SK-MEL-5 (cell line): ENCODE measurements at regions not wholly inside any gene's neighbourhood (a gene's known extent, or its start where the extent isn't known, plus 50 kb on each side); places are given as distances from the start of the nearest gene placed in this dataset.

ENCODE experiments used
- DNase-seq: peaks from one replicate; pipeline ENCODE4 v3.0.0-alpha.2; 2016; ENCODE audit warnings: low read depth, low spot score
- in situ Hi-C: cut with HindIII; loops from 2 replicates; pipeline ENCODE4 v1.10.0; 2016; ENCODE audit warnings: low sequenced_read_pairs, high pct_unique_total_duplicates, low pct_unique_long_range_greater_than_20kb

DNA sequence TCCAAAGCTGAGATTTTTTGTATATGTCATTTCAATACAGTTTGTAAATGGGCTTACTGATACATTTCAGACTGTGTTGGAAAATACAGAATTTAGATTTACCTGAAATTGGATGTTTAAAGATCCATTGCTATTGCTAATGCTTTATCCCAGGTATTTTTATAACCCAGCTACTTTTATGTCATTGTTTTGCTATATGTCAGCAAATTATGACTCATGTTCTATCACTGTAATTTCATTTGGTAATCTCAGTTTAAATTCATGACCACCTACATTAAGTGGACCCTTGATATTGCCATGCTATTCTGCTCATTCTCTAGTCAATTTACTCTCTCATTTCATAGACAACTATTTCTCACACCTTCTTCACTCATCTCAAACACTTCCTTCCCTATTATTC, 281.2 kb downstream of the IPO8 start:
- in situ Hi-C loops: no loop called here

DNA sequence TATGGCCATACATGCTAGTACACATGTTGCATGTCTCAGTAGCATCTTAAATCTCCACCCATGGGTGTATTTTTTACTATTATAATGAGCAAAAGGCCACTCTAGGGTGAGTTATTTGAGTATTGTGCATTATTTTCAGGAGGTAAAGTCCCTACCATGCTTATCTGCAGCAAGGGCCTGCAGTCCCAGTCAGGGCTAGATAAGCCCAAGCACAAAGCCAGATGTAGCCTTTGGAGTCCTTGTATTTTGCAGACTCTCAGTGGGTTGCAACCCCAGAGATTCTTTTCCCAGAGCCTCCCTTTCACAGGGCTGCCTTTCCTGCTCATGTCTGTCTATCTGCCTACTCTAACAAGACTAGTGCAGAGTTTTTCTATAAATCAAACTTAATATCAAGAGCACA, 295.3 kb downstream of the IPO8 start:
- in situ Hi-C loops: no loop called here
- no peak for DNase-seq

More for the DNA sequence above, 281.2 kb downstream of the IPO8 start:
- no peak for DNase-seq

DNA sequence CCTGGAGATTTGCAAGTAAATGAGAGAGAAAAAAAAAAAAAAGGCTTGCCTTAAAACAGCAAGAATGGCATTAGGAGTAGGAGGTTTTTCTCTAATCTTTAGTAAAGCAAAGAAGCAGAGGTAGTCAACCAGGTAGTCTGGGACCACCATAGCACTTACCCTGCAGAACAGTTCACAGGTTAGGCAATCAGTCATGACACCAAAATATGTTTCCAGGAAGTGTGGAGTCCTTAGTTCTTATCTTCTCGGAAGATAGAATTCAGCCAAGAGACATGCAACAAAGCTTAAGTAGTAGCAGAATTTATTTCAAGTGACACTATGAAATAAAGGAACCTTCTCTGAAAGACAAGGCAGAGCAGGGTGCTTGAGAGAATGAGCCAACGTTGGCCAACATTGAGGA, 295.8 kb downstream of the IPO8 start:
- in situ Hi-C loops: no loop called here
- DNase-seq: no peak

DNA sequence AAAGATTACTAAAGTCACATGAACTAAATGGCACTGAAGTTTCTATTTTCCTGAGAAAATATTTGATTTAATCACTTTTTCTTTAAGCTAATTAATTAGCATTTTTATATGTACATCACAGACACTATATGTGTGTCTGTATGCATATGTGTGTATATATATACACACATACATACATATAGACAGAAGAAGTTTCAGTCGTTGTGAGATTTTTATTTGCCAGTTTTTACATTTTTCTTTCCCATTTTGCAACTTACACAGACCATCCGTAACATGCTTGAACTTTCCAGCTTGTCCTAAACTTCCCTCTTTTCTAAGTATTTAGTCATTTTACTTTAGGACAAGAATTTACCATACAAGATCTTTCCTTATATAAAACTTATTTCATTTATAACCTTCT, 299.1 kb downstream of the IPO8 start:
- in situ Hi-C loops: no loop called here

DNA sequence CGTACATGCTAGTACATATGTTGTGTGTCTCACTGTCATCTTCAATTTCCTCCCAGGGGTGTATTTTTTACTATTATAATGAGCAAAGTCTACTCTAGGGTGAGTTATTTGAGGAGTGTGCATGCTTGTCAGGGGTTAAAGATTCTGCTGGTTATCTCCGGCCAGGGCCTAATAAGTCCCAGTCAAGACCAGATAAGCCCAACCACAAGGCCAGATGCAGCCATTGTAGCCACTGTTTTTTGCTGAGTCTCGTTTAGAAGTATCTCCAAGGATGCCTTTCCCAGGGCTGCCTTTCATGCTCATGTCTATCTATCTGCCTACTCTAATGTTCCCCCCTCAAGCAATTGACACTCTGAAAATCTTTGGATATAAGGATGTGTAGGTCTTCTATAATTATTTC, 300.5 kb downstream of the IPO8 start:
- in situ Hi-C loops: no loop called here
- no peak for DNase-seq

More for the DNA sequence above, 299.1 kb downstream of the IPO8 start:
- DNase-seq: no peak

DNA sequence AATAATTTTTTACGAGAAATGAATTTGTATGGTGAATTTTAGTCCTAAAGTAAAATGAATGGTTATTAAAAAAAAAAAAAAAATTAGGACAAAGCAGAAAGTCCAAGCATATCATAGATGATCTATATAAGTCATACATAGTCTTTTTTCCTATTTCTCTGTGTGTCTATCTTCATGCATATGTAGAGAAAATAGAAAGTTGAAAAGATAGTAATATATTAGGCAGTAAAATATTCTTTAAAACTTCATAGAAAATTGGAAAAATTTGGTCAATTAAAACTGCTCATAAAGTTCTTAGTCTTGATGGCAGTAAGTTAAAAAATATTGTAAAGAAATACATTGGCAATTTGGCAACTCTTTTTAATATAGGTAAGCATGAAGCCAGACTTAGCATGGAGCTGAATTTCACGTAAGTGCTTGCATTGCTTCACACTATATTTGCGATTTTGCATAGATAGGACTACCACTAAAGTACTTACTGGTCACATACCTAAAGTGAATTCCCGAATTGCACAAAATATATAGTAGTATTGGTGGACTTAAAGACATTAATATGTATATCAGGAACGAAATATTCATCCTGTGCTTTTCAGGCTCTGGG, 303.8 kb downstream of the IPO8 start:
- DNase-seq: no peak
- in situ Hi-C loops: no loop called here

DNA sequence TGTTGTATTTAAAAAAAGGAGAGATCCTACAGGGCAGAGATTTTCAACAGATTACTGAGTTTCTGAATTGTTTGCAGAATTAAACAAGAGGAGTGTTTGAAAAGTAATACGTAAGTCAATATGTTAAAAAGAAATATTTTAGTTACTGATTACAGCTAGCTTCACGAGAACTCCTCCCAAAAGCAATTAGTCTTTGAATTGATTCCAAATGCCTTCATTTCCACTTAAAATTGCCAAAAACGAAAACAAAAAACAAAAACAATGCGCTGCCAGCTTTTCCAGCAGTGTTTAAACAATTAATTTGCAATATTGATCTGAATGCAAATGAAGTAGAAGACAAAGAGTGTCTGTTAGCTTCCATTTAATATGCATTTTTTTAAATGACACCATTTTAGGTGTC, 310.0 kb downstream of the IPO8 start:
- no peak for DNase-seq
- in situ Hi-C loops: no loop called here

DNA sequence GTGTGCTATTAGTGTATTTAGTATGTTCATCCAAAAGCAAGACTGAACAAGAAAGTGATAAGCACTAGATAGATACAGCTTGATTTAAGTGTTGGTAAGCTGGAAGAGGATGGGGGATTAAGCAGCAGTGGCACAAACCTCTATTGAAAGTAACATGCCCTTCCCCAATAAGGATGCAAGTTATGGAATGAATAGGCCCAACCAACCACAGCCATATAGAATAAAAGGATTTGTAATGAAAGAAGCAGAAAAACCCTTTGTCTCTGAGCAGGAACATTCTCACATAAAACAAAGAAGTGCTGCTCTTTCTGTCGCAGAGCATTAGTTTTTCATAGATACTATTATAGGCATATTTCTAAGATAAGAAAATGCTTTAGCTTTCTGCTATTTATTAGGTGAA, 310.7 kb downstream of the IPO8 start:
- in situ Hi-C loops: no loop called here
- no peak for DNase-seq

DNA sequence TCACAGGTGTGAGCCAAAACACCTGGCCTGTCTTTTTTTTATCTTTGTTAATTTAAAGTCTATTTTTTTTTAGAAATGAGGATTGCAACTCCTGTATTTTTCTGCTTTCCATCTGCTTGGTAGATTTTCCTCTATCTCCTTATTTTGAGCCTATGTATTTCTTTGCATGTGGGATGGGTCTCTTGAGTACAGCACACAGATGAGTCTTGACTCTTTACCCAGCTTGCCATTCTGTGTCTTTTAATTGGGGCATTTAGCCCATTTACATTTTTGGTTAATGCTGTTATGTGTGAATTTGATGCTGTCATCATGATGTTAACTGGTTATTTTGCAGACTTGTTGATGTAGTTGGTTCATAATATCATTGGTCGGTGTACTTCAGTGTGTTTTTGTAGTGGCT, 317.4 kb downstream of the IPO8 start:
- in situ Hi-C loops: no loop called here

DNA sequence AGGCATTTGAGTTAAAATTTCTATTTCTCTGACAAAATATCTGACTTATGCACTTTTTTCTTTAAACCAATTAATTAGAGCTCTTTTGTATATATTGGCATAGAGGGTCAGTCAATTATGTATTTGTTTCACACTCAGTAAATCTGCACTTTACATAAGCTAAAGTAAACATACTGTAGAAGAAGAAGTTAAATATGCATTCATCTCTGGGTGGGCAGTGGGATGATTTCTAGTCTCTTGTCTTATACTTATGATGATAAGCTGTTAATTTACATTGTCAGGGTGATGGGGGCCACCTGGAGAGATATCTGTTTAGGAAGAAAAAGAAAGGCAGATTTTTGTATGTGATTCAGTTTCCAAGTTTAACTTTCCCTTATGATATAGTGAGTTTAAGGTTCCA, 330.8 kb downstream of the IPO8 start:
- no peak for DNase-seq
- in situ Hi-C loops: no loop called here

More for the DNA sequence above, 317.4 kb downstream of the IPO8 start:
- DNase-seq: no peak

DNA sequence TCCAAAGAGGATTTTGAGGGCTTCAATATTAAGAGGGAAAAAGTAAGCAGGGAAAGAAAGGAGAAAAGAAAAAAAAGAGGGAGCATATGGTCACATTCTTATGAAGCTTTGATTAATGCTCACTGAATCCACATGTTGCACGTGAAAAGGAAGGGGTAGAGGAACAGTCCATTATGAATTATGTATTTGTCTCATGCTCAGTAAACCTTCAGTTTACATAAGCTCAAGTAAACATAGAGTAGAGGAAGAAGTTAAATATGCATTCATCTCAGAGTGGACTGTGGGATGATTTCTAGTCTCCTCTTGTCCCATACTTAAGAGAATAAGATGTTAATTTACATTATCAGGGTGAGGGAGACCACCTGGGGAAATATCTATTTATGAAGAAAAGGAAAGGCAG, 334.5 kb downstream of the IPO8 start:
- in situ Hi-C loops: no loop called here
- DNase-seq: no peak

DNA sequence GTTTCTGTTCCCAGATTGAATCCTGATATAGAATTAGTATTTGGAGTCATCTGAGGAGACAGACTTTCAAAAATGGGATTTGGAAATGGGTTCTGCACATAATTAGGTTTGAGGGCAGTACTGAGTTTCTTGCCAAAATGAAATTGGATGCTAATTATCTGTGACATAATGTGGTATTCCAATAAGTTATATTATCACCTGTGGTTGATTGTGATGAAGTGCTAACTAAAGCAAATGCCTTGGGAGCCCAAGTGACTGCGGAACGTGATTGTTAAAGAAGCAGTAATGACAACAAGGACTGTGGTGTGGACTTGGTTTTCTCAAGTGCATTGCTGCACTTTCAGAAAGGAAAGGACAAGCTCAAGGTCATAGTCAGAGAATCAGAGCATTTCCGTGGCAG, 337.0 kb downstream of the IPO8 start:
- in situ Hi-C loops: no loop called here
- DNase-seq: no peak

DNA sequence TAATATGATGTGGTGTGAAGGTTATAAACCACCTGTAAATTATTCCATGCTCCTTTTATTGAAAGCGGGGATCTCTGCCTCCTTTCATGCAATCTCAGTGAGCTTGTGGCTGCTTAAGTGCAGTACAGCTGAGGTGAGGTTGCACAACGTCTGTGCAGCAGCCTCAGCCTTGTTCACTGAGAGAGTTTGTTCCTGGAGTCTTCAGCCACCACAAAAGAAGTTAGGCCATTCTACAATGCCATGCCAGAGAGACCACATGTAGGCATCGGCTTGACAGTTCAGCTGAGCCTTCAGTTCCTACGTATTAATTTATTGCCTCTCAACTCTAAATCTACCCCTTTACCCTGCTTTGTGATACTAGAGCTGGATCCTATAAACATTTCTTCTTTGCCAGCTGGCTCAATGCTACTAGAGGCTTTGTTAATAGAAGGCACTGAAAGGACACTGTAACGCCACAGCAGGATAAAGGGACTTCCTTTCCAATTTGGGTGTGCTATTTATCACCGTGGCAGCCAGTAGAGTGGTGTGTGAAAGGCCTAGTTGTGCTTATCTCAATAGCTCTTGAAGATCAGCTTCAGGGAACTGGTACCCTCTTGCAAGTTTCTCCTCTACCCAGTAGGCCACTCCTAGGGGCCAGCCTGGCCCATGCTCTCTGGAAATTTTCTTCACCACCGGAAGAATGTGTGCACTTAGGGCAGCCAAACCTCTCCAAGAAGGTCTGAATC, 337.7 kb downstream of the IPO8 start:
- no peak for DNase-seq
- in situ Hi-C loops: no loop called here

DNA sequence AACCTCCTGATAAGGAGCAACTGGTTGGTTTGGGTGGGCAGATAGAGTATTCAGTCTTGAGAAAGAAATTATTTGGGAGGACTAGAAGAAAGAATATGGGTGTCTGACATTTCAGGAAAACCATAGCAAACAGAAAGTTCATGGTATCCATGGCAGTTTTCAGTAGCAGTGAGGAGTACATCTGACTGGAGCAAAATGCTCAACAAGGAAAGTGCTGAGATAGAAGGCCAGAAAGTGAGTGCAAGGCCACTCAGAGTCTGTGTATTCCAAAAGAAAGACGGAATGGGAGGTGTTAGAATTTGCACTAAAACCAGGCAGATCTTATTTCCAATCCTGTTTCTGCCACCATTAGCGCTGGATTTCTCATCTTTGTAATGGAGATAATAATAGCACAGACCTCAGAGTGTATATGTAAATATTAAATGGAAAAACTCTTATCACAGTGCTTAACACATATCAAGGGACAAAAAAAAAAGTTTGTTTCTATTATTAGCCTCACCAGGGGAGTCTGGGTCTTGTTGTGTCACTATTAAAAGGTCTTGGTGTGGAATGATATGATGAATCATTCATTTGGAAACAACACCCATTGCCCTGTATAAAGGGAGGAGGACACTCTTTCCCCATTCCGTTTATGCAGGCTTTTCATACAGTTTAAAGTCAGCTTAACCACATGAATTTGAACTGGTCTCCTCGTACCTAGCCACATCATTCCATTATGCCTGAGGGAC, 349.8 kb downstream of the IPO8 start:
- in situ Hi-C loops: no loop called here
- DNase-seq: no peak

DNA sequence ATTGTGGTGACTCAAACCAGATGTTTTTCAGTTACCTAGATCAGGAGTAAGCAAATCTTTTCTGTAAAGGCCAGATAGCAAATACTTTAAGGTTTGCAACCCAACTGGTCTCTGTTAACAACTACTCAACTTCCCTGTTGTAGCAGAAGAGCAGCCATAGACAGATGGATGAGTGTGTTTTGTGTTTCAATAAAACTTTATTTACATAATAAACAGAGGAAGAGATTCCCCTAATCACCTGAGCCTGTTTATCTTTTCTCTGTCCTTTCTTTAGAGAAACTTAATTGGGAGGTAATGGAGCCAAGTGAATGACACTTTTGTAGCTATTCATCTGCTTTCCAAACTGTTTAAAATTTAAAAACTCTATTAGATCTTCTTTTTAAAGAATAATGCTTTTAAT, 365.1 kb downstream of the IPO8 start:
- in situ Hi-C loops: no loop called here
- no peak for DNase-seq

DNA sequence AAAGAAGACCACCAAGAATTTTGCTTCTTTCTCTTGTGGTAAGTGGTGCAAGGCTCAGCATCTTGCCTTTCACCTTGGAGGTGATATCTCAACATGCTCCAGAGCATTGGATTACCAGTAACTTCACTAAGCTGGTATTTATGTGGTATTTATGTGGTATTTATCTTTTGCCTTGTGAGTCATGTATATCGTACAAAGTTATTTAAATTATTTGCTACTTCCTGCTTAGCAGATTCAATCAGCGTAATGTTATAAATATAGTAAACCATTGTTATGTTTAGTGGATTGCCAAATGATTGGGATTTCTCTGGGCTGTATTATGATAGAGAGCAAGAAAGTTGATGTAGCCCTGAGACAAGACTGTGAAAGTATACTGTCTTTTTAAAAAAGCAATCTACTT, 366.4 kb downstream of the IPO8 start:
- no peak for DNase-seq

DNA sequence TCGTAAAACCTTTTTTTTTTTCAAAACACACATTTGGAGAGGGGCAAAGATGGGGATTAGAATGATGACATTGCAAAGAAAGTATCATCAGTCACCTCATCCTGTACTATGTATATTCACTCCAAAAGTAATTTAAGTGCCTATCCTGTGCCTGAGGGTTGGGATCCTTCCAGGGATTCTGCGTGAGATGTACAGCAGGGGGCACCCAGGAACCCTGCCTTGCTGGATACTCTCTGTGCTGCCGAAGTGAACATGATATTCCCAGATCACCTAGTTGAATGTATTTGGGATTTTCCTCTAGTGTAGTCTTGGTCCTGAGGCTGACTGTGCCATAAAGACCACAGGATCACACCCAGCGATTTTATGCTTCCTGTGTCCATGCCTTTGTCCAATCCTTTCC, 372.7 kb downstream of the IPO8 start:
- DNase-seq: peak; percentile 24
- in situ Hi-C loops: no loop called here

More for the DNA sequence above, 366.4 kb downstream of the IPO8 start:
- in situ Hi-C loops: no loop called here

DNA sequence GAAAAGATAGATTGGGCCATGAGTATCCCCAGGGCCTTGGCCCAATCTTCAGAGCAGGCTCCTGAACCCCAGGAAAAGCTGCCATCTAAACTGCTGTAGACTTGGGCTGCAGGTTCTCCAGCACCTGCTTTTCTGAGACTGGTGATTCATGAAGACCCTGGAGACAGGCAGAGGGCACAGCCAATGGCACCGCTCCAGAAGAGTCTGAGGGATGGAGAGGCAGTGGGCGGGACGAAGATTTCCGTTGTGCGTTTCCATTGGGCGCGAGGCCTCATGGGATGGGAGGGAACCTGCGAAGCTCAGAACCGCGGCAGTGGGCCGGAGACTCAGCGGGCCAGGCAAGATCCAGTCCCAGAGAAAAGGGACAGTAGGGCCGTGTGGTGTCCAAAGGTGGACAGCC, 375.1 kb downstream of the IPO8 start:
- in situ Hi-C loops: no loop called here
- no peak for DNase-seq

DNA sequence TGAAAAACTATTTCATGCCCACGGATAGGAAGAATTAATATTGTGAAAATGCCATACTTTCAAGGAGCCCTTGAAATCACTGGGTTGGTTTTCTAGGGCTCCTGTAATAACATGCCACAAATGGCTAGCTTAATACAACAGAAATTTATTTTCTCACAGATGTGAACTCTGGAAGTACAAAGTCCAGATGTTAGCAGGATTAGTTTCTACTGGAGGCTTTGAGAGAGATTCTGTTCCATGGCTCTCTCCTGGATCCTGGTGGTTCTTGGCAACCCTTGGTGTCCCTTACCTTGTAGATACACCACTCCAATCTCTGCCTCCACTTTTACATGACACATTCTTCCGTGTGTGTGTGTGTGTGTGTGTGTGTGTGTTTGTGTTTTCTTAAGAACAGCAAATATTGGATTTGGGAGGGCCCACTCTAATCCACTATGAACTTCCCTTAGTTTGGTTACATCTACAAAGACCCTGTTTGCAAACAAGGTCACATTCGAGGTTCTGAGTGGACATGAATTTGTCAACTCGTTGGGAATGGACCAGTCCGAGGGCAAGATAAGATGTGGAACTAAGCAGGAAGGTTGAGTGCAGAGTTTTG, 381.1 kb downstream of the IPO8 start:
- no peak for DNase-seq
- in situ Hi-C loops: no loop called here
